HG03575 (cell line): ENCODE measurements at regions not wholly inside any gene's neighbourhood (a gene's known extent, or its start where the extent isn't known, plus 50 kb on each side); places are given as distances from the start of the nearest gene placed in this dataset.
"Not testable (repeated sequence)": the region's sequence is repeated elsewhere in the genome, so short reads cannot be mapped to it uniquely, and the experiment has no call there.

Experiments
- ATAC-seq: cut with Tn5 transposase; IDR thresholded peaks from one replicate; pipeline ENCODE4 v1.9.1; 2021; ENCODE audit not compliant: unreplicated experiment, insufficient number of reproducible peaks, low FRiP score; ENCODE audit errors: extremely low read depth

DNA sequence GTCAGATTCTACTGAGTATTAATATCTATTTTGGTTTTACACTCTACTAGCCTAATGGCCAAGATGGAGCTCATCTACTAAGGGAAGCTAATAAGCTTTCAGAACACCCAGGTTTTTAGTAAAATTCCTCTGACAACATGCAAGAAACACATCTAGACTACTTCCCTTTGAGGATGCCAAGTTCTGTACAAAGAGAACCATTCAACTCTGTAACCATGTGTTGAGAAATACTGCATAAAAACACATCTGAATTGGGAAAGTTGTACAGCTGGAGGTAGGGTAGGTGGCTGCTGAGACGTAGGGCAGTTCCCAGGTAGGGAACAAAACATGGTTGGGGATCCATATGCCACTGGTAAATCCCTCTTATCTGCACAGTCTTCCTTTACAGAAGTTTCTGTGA is 66.2 kb downstream of the SC5D start:
- ATAC-seq = no peak

DNA sequence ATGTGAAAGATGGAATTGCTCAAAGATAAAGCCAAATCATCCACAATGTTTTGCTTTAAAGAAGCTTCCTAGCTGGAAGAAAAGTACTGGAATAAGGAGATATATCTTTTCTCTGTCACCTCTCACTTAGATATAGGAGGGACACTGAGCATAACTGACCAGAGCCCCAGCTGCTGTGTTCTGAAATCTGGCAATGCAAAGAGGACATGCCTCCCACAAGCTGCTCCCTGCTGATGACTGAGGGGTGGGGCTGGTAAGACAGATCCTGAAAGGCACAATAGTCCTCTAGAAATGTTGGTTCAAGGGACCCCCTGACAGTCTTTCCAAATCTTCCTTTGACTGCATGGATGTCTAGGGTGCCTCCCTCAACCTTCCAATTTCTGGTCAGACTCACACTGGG is 67.0 kb downstream of the SC5D start:
- ATAC-seq = no peak

DNA sequence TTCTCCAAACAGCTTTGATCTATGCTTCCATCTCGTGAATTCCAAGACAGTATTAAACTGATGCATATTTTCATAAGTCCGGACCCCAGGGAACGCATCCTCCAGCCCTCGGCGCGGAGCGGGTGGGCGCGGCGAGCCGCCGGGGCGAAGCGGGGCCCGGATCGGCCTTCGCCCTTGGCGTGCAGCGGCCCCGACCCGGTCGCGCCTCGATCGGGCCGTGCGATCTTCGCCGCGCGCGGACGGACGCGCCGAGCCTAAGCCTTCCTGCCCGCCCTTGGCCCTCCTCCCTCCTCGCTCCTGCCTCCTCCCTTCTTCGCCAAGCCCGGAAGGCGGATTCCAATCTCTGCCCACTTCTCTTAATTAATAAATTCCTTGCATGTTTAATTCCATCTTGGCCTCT is 70.4 kb downstream of the SC5D start:
- ATAC-seq = not testable (repeated sequence)

GRCh38 chr11:121365304-121365703 is 72.7 kb downstream of the SC5D start:
- ATAC-seq = no peak

DNA sequence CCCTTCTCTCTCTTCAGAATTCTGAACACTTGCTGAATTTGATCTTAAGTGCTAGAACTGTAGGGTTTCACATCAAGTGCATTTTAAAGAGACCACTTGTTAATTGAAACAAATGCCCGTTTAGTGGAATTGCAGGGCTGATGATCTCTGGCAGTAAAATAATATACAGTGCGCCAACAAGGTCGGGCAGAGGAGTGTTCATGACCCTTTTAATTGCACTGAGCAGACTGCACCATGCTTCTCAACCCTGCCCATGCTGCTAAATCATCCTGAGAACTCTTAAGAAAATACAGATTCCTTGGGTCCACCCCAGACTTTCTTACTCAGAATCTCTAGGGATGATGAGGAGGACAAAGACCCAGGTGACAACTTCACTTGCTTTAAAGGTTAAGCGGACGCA is 73.5 kb downstream of the SC5D start:
- no peak for ATAC-seq

GRCh38 chr11:121367001-121367843 is 74.7 kb downstream of the SC5D start:
- peak; percentile 82 for ATAC-seq

DNA sequence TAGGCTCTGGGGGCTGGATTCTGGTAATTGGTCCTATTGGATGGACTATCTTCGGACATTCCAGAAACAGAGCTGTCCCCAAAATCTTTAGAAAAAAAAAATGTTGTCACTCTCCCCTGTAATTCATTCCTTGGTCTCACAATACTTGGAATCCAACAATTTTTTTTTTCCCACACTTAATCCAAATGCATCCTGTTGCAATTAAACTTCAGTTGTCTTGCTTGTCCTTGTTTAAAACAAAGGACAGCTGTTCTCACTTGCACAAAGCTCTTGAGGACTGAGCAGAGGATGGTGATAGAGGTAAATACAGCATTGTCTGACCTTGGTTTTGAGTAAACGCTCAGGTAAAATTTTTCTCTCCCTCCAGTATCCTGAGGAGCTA is 75.3 kb downstream of the SC5D start:
- no peak for ATAC-seq

GRCh38 chr11:121368364-121369240 is 76.0 kb downstream of the SC5D start:
- ATAC-seq = no peak

- no peak for ATAC-seq
These were observed 76.8 kb downstream of the SC5D start for GRCh38 chr11:121369366-121369765.

GRCh38 chr11:121372028-121372427 is 79.5 kb downstream of the SC5D start:
- no peak for ATAC-seq

- ATAC-seq = peak; percentile 63
These were observed 79.3 kb upstream of the SORL1 start for GRCh38 chr11:121372671-121373429.

- no peak for ATAC-seq
These were observed 77.7 kb upstream of the SORL1 start for GRCh38 chr11:121374286-121374985.

DNA sequence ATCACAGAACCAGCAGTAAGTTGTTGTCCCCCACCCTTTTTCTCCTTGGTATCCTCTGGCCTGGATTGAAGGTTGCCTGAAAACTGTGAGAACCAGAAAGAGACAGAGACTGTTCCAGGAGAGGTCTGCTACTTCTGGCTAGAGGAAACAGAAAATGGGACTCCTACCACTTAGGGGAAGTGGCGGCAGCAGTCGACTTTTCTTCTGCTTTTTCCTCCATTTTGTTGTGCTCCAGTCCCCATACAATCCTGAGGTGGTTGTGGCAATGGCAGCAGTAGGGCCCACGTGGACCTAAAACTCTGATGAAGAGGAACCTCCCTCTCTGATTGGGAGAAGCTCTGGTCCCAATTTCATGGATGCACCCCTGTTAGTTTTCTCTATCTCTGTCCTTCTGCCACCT is 76.0 kb upstream of the SORL1 start:
- no peak for ATAC-seq

GRCh38 chr11:121379145-121379810 is 72.8 kb upstream of the SORL1 start:
- not testable (repeated sequence) for ATAC-seq

GRCh38 chr11:121383716-121384115 is 68.4 kb upstream of the SORL1 start:
- ATAC-seq = no peak

DNA sequence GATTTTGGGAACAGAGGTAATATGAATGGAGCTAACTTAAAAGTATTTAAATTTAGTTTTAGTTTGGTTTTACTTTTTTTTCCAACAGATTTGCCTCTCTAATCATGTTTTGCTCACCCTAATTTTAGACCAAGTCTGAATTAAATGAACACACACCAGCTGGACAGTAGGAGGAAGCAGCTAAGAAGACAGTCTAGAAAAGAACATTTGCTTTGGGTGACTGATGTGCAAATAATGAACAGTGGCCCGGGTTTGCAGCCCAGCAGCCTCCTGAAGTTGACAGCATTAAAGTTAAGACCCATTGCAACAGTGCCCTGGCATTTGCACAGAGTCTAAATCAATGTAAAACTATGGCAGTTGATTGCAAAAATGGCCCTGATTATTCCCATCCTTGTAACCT is 66.4 kb upstream of the SORL1 start:
- no peak for ATAC-seq
